MM.1S (cell line): ENCODE measurements at regions not wholly inside any gene's neighbourhood (a gene's known extent, or its start where the extent isn't known, plus 50 kb on each side); places are given as distances from the start of the nearest gene placed in this dataset.

ENCODE experiments used
- DNase-seq: peaks from one replicate; pipeline ENCODE4 v3.0.0-alpha.2; 2015
- H2AFZ ChIP-seq: fragments of 300-600 bp; sonication (generic); 2 replicates; pipeline ENCODE4 v1.6.0; 2016; ENCODE audit warnings: antibody characterized with exemption, low read length
- H3F3A ChIP-seq: fragments of 300-600 bp; sonication (generic); 2 replicates; pipeline ENCODE4 v1.6.1; 2016; ENCODE audit warnings: mild to moderate bottlenecking, antibody characterized with exemption, low read length, moderate library complexity, mixed read lengths; ENCODE audit not compliant: insufficient read depth
- H3K27ac ChIP-seq: fragments of 300-600 bp; sonication (generic); 2 replicates; pipeline ENCODE4 v1.5.1; 2016; ENCODE audit warnings: mild to moderate bottlenecking, low read length
- H3K27me3 ChIP-seq: fragments of 300-600 bp; sonication (generic); replicated peaks from 2 replicates; pipeline ENCODE4 v1.6.0; 2016; ENCODE audit warnings: low read length; ENCODE audit not compliant: insufficient read depth
- H3K36me3 ChIP-seq: fragments of 300-600 bp; sonication (generic); replicated peaks from 2 replicates; pipeline ENCODE4 v1.6.1; 2016; ENCODE audit warnings: mild to moderate bottlenecking, low read length, mixed read lengths; ENCODE audit not compliant: insufficient read depth
- H3K4me1 ChIP-seq: fragments of 300-600 bp; sonication (generic); 2 replicates; pipeline ENCODE4 v1.6.1; 2016; ENCODE audit warnings: low read length, mixed read lengths
- H3K4me2 ChIP-seq: fragments of 300-600 bp; sonication (generic); 2 replicates; pipeline ENCODE4 v1.6.0; 2016; ENCODE audit warnings: low read depth, low read length
- H3K4me3 ChIP-seq: fragments of 300-600 bp; sonication (generic); 2 replicates; pipeline ENCODE4 v1.5.1; 2016; ENCODE audit warnings: low read length, mixed read lengths
- H3K79me2 ChIP-seq: fragments of 300-600 bp; sonication (generic); 2 replicates; pipeline ENCODE4 v1.6.1; 2016; ENCODE audit warnings: mixed run types, low read length, mixed read lengths
- H3K9ac ChIP-seq: fragments of 300-600 bp; sonication (generic); 2 replicates; pipeline ENCODE4 v1.6.1; 2016; ENCODE audit warnings: low read length, mixed read lengths
- H3K9me2 ChIP-seq: fragments of 300-600 bp; sonication (generic); replicated peaks from 2 replicates; pipeline ENCODE4 v1.6.1; 2016; ENCODE audit warnings: mild to moderate bottlenecking, low read length, mixed read lengths; ENCODE audit not compliant: insufficient read depth
- H3K9me3 ChIP-seq: fragments of 300-600 bp; sonication (generic); replicated peaks from 2 replicates; pipeline ENCODE4 v1.6.1; 2016; ENCODE audit warnings: mild to moderate bottlenecking, low read length, mixed read lengths; ENCODE audit not compliant: insufficient read depth
- H4K20me1 ChIP-seq: fragments of 300-600 bp; sonication (generic); 2 replicates; pipeline ENCODE4 v1.6.1; 2016; ENCODE audit warnings: mild to moderate bottlenecking, low read length, moderate library complexity, mixed read lengths; ENCODE audit not compliant: insufficient read depth
- CTCF ChIP-seq: fragments of 300-600 bp; sonication (generic); IDR thresholded peaks from 2 replicates; pipeline ENCODE4 v1.5.1; 2016; ENCODE audit warnings: antibody characterized with exemption, low read length, mixed read lengths
- EZH2 ChIP-seq: fragments of 300-600 bp; sonication (generic); optimal IDR thresholded peaks from 2 replicates; pipeline ENCODE3; 2017; ENCODE audit warnings: low read depth, mild to moderate bottlenecking, antibody characterized with exemption, low read length, mixed read lengths
- EZH2phosphoT487 ChIP-seq: fragments of 300-600 bp; sonication (generic); IDR thresholded peaks from 2 replicates; pipeline ENCODE4 v1.6.1; 2018; ENCODE audit warnings: antibody characterized with exemption, low read length

GRCh38 chr13:53512635-53513034 is 484.0 kb downstream of the OLFM4 start:
- Histone ChIP-seq H3K27ac (no peak overlapping the region), H3F3A (no peaks in the 10 kb centered on the region), H4K20me1 (no peaks in the 10 kb centered on the region), H3K4me3 (no peak overlapping the region), H2AFZ (no peak overlapping the region), H3K9ac (no peak overlapping the region), H3K79me2 (no peaks in the 10 kb centered on the region), H3K9me2 (no peaks in the 10 kb centered on the region), H3K4me1 (no peaks in the 10 kb centered on the region), H3K9me3 (no peaks in the 10 kb centered on the region), H3K36me3 (no peaks in the 10 kb centered on the region), H3K4me2 (no peak overlapping the region), H3K27me3 (no peaks in the 10 kb centered on the region)
- no peak for DNase-seq
- TF ChIP-seq CTCF (no peak), EZH2 (no peak), EZH2phosphoT487 (no peak)

- H3K79me2 ChIP-seq = no peaks in the 10 kb centered on the region
- H3K9ac ChIP-seq = no peak overlapping the region
- no peak overlapping the region for H2AFZ ChIP-seq
- no peak overlapping the region for H3K27ac ChIP-seq
- no peaks in the 10 kb centered on the region for H3K9me3 ChIP-seq
- no peak for TF ChIP-seq CTCF
- no peaks in the 10 kb centered on the region for H4K20me1 ChIP-seq
- no peaks in the 10 kb centered on the region for H3K27me3 ChIP-seq
- no peak overlapping the region for H3K4me3 ChIP-seq
- H3K36me3 ChIP-seq = no peaks in the 10 kb centered on the region
- no peak for DNase-seq
- H3K4me1 ChIP-seq = no peaks in the 10 kb centered on the region
- no peaks in the 10 kb centered on the region for H3F3A ChIP-seq
- no peaks in the 10 kb centered on the region for H3K9me2 ChIP-seq
- H3K4me2 ChIP-seq = no peak overlapping the region
These were observed 484.6 kb downstream of the OLFM4 start for GRCh38 chr13:53513226-53513625.

- no peaks in the 10 kb centered on the region for H3K36me3 ChIP-seq
- TF ChIP-seq EZH2phosphoT487 (no peak), EZH2 (no peak), CTCF (no peak)
- H3K9me2 ChIP-seq = no peaks in the 10 kb centered on the region
- H3K9me3 ChIP-seq = no peaks in the 10 kb centered on the region
- H3K27ac ChIP-seq = no peak overlapping the region
- no peaks in the 10 kb centered on the region for H3K79me2 ChIP-seq
- H3K27me3 ChIP-seq = no peaks in the 10 kb centered on the region
- no peak overlapping the region for H3K9ac ChIP-seq
- H2AFZ ChIP-seq = no peak overlapping the region
- H3F3A ChIP-seq = no peaks in the 10 kb centered on the region
- no peaks in the 10 kb centered on the region for H3K4me1 ChIP-seq
- H3K4me3 ChIP-seq = no peak overlapping the region
- DNase-seq = no peak
- no peaks in the 10 kb centered on the region for H4K20me1 ChIP-seq
- no peak overlapping the region for H3K4me2 ChIP-seq
These were observed 491.5 kb downstream of the OLFM4 start for GRCh38 chr13:53520132-53520531.

GRCh38 chr13:53522034-53522433 is 493.4 kb downstream of the OLFM4 start:
- no peak overlapping the region for H2AFZ ChIP-seq
- peak; percentile 52 for DNase-seq
- H3K4me2 ChIP-seq = no peak overlapping the region
- no peak overlapping the region for H3K27ac ChIP-seq
- no peaks in the 10 kb centered on the region for H3K4me1 ChIP-seq
- no peaks in the 10 kb centered on the region for H4K20me1 ChIP-seq
- H3F3A ChIP-seq = no peaks in the 10 kb centered on the region
- no peaks in the 10 kb centered on the region for H3K27me3 ChIP-seq
- H3K4me3 ChIP-seq = no peak overlapping the region
- TF ChIP-seq EZH2phosphoT487 = no peak
- TF ChIP-seq CTCF = no peak
- no peak for TF ChIP-seq EZH2
- no peaks in the 10 kb centered on the region for H3K36me3 ChIP-seq
- H3K9ac ChIP-seq = no peak overlapping the region
- no peaks in the 10 kb centered on the region for H3K79me2 ChIP-seq
- no peaks in the 10 kb centered on the region for H3K9me2 ChIP-seq
- H3K9me3 ChIP-seq = no peaks in the 10 kb centered on the region
